Keratinocyte (primary cell): ENCODE measurements at regions not wholly inside any gene's neighbourhood (a gene's known extent, or its start where the extent isn't known, plus 50 kb on each side); places are given as distances from the start of the nearest gene placed in this dataset.
A peak's percentile ranks its signal among the peaks of the same experiment; 100 is the strongest.

ENCODE experiments used
- CTCF ChIP-seq, 3 experiments: IDR thresholded peaks in 1 of 3; conservative IDR thresholded peaks in 1 of 3; optimal IDR thresholded peaks in 1 of 3; 2 replicates in 2 of 3; 3 replicates in 1 of 3; pipeline versions ENCODE3 to v1.5.1; 2011; ENCODE audit warnings: low read length in 3 of 3, mild to moderate bottlenecking in 3 of 3, moderate library complexity in 2 of 3, control low read depth in 1 of 3, inconsistent platforms in 1 of 3; ENCODE audit not compliant: insufficient read depth in 2 of 3; ENCODE audit errors: extremely low read depth in 1 of 3
- EZH2 ChIP-seq: IDR thresholded peaks from one replicate; pipeline ENCODE4 v1.6.1; 2012; ENCODE audit warnings: inconsistent platforms, mild to moderate bottlenecking, low read length, moderate library complexity

DNA sequence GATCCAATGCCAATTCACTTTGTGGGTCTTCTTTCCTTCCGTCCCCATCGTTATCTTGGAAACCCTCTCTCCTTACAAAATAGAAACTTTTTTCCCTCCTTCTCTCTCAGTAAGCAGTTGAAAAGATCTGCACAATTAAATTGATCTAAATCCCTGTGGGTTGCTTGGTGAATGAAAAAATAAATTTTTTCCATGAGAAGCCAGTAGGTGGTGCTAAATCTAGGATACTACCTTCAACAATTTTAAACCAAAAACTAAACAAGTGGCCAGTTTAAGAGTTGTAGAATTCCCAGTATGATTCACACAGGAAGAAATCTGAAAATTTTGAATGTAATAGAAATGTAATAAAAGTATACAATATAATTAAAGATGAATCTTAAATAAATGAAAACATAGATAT is 990.3 kb upstream of the ZNF722 start:
- TF ChIP-seq CTCF (optimal IDR thresholded peaks at IDR 0.05 in 1 of 3, IDR thresholded peaks at IDR 0.05 in 1 of 3, conservative IDR thresholded peaks at IDR 0.05 in 1 of 3; ENCODE audit: extremely low read depth in 1 of 3, insufficient read depth in 2 of 3, low read length in 3 of 3), result peak in 1 of 3 experiments; percentile 13
- TF ChIP-seq EZH2, result no peak
